ENCODE measurements at regions not wholly inside any gene's neighbourhood (a gene's known extent, or its start where the extent isn't known, plus 50 kb on each side); places are given as distances from the start of the nearest gene placed in this dataset.

DNA sequence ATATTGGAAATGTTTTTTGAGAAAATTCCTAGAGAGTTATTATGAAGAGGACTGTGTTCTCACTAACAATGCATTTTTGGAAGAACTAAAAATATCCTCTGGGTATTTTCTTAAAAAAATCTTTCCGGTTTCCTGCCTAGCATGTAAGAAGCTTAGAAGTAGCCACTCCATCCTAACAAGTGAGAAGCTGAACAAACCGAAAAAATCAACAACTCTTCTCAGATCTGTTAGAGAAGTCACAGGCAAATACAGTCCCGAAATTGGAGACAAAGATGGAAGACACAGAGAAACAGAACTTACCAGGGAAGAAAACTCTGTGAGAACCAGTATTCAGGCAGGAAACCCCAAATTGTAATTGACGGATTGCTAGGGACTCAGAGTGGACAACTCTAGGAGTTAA is 173.0 kb downstream of the KLF12 start:
- H3K4me1 ChIP-seq (ENCODE audit: control insufficient read depth, insufficient read depth, low read length): peaks cover 10% of the 10 kb centered on the region
- H3K27me3 ChIP-seq (ENCODE audit: control insufficient read depth, insufficient read depth, low read length): no peaks in the 10 kb centered on the region
- H3K4me2 ChIP-seq (ENCODE audit: low read length): no peak overlapping the region
- no peak overlapping the region for H3K4me3 ChIP-seq (ENCODE audit: low read length)
- H3K9me3 ChIP-seq (replicated peaks; ENCODE audit: low read length): no peaks in the 10 kb centered on the region
- H3K36me3 ChIP-seq (ENCODE audit: insufficient read depth, low read length): no peaks in the 10 kb centered on the region
- no peak overlapping the region for H3K9ac ChIP-seq (ENCODE audit: low read depth, low read length)

DNA sequence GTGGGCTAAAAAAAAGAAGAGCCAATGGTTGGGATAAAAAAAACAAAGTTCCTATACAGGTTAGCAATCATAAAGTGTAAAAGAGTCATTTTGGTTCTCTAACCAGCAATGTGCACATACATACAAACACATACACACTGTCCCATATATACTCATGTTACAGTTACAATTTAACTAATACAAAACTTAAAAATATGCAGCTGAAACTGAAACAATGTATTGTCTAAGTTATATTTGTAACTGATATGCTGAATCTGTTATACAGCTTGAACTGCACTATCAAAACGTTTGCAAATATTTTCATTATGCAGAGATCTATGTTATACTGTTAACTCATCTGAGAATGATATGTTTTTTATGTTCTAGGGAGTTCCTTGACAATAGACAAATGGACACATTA is 173.7 kb downstream of the KLF12 start:
- Histone ChIP-seq H3K4me1 (ENCODE audit: control insufficient read depth, insufficient read depth, low read length) (peaks cover 16% of the 10 kb centered on the region), H3K9me3 (replicated peaks; ENCODE audit: low read length) (no peaks in the 10 kb centered on the region), H3K36me3 (ENCODE audit: insufficient read depth, low read length) (no peaks in the 10 kb centered on the region), H3K4me2 (ENCODE audit: low read length) (no peak overlapping the region), H3K9ac (ENCODE audit: low read depth, low read length) (no peak overlapping the region), H3K27me3 (ENCODE audit: control insufficient read depth, insufficient read depth, low read length) (no peaks in the 10 kb centered on the region), H3K4me3 (ENCODE audit: low read length) (no peak overlapping the region)

DNA sequence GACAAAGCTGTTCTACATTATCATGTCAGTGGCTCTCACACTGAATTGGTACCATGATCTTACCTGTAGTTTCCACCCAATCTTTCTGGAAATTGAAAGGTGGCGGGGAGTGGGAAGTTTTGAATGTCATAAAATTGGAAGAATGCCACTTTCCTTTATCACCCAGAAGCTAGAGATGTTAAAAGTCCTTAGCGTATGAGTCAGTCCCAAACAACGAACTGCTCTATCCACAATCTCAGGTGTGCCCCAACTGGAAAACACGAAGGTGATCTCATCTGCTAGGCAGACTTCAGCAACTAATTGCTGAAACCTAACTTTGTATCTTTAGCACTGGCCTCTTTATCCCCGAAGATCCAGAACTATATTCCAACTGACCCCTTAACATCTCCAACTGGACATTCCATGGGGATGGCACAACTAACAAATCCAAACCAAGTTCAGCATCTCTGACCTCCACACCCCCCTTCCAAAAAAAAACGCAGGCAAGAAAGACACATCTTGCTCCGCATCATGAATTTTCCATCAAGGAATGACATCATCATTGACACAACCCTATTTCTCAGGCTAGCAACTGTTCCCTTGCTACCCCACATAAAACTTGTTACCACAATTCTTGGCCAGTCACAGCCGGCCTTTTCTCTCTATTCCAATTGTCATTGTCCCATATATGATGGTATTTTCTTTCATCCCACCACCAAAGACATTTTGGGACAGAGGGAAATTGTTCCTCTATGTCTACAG is 175.4 kb downstream of the KLF12 start:
- Histone ChIP-seq H3K36me3 (ENCODE audit: insufficient read depth, low read length) (no peaks in the 10 kb centered on the region), H3K4me2 (ENCODE audit: low read length) (no peak overlapping the region), H3K27me3 (ENCODE audit: control insufficient read depth, insufficient read depth, low read length) (no peaks in the 10 kb centered on the region)

DNA sequence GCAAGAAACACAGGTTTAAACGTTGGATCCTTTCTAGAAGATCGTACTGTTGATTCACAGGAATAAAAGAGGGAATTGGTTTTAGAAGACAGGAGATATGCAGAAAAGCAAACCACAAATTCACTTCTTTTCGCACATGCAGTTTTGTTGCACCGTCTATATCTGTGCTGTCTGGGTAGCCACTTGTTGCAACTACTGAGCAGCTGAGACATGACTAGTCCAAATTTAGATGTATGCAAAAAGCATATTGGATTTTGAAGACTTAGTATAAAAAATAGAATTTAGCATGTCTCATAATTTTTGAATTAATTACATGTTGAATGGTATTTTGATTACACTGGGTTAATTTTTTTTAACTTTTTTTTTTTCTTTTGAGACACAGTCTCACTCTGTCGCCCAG is 176.3 kb downstream of the KLF12 start:
- no peaks in the 10 kb centered on the region for H3K27me3 ChIP-seq (ENCODE audit: control insufficient read depth, insufficient read depth, low read length)
- H3K9me3 ChIP-seq (replicated peaks; ENCODE audit: low read length): no peaks in the 10 kb centered on the region
- peaks cover 19% of the 10 kb centered on the region for H3K4me1 ChIP-seq (ENCODE audit: control insufficient read depth, insufficient read depth, low read length)
- no peak overlapping the region for H3K9ac ChIP-seq (ENCODE audit: low read depth, low read length)
- no peaks in the 10 kb centered on the region for H3K36me3 ChIP-seq (ENCODE audit: insufficient read depth, low read length)
- no peak overlapping the region for H3K4me2 ChIP-seq (ENCODE audit: low read length)
- H3K4me3 ChIP-seq (ENCODE audit: low read length): no peak overlapping the region

More for the DNA sequence above, 175.4 kb downstream of the KLF12 start:
- no peaks in the 10 kb centered on the region for H3K9me3 ChIP-seq (replicated peaks; ENCODE audit: low read length)
- peaks cover 17% of the 10 kb centered on the region for H3K4me1 ChIP-seq (ENCODE audit: control insufficient read depth, insufficient read depth, low read length)
- H3K4me3 ChIP-seq (ENCODE audit: low read length): no peak overlapping the region
- no peak overlapping the region for H3K9ac ChIP-seq (ENCODE audit: low read depth, low read length)

DNA sequence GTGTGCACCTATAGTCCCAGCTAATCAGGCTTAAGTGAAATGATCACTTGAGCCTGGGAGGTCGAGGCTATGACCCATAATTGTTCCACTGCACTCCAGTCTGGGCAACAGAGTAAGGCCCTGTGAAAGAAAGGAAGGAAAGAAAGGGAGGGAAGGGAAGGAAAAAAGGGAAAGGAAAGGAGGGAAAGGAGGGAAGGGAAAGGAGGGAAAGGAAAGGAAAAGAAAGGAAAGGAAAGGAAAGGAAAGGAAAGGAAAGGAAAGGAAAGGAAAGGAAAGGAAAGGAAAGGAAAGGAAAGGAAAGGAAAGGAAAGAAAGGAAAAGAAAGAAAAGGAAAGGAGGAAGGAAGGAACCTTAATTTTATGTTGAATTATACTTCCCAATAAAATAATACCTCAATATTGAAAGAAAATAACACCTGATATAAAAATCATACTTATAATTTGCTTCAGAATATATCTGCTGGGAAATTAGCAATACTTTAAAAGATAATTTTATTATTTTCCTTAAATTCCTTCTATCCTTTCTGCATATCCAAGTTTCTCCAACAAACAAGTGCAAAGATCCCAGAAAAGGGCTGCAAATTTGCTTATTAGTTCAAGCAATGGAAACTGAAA is 177.3 kb downstream of the KLF12 start:
- H3K4me3 ChIP-seq (ENCODE audit: low read length): no peak overlapping the region
- peaks cover 24% of the 10 kb centered on the region for H3K4me1 ChIP-seq (ENCODE audit: control insufficient read depth, insufficient read depth, low read length)
- H3K9me3 ChIP-seq (replicated peaks; ENCODE audit: low read length): no peaks in the 10 kb centered on the region
- no peak overlapping the region for H3K4me2 ChIP-seq (ENCODE audit: low read length)
- H3K27me3 ChIP-seq (ENCODE audit: control insufficient read depth, insufficient read depth, low read length): no peaks in the 10 kb centered on the region
- H3K36me3 ChIP-seq (ENCODE audit: insufficient read depth, low read length): no peaks in the 10 kb centered on the region
- no peak overlapping the region for H3K9ac ChIP-seq (ENCODE audit: low read depth, low read length)

DNA sequence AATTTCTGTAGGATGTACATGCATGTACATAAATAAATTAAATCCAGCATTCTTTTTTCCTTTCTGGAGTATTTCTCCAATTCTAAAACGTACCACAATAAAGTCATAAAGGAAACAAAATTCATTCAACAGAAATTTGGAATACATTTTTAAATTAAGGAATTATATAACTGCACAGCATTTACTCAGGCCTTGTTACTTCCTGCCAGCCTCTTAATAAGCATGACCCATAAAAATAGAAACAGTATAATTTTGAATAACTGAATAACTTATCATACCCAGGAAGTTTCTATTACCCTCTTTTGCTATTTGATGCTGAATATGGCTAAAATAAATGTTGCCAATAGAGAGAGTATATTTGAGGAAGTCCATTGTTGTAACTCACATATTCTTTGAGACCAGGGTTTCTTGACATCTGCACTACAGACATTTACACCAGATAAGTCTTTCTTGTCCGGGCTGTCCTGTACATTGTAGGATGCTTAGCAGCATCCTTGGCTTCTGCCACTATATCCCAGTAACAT is 178.2 kb downstream of the KLF12 start:
- no peak overlapping the region for H3K4me2 ChIP-seq (ENCODE audit: low read length)
- no peak overlapping the region for H3K9ac ChIP-seq (ENCODE audit: low read depth, low read length)
- no peak overlapping the region for H3K4me3 ChIP-seq (ENCODE audit: low read length)
- H3K9me3 ChIP-seq (replicated peaks; ENCODE audit: low read length): no peaks in the 10 kb centered on the region
- H3K4me1 ChIP-seq (ENCODE audit: control insufficient read depth, insufficient read depth, low read length): peaks cover 20% of the 10 kb centered on the region
- H3K36me3 ChIP-seq (ENCODE audit: insufficient read depth, low read length): no peaks in the 10 kb centered on the region
- no peaks in the 10 kb centered on the region for H3K27me3 ChIP-seq (ENCODE audit: control insufficient read depth, insufficient read depth, low read length)

DNA sequence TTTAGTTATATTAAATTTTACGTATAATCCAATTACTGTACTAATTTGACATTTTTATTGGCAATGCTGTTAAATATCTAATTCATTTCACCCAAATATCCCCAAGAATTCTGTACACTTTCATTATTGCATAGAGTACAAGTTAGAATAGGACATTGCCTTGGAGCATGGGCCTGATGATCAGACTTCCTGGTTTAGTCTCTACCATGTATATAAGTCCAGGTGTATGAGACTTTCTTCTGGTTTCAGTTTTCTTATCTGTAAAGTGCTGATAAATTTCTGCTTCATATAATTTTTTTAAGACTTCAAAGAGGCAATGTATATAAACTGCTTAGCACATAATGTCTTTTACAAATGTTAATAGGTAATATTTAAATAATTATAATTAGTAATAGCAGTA is 179.4 kb downstream of the KLF12 start:
- Histone ChIP-seq H3K9ac (ENCODE audit: low read depth, low read length) (no peak overlapping the region), H3K4me2 (ENCODE audit: low read length) (no peak overlapping the region), H3K9me3 (replicated peaks; ENCODE audit: low read length) (no peaks in the 10 kb centered on the region), H3K4me3 (ENCODE audit: low read length) (no peak overlapping the region), H3K27me3 (ENCODE audit: control insufficient read depth, insufficient read depth, low read length) (no peaks in the 10 kb centered on the region), H3K36me3 (ENCODE audit: insufficient read depth, low read length) (no peaks in the 10 kb centered on the region), H3K4me1 (ENCODE audit: control insufficient read depth, insufficient read depth, low read length) (peaks cover 18% of the 10 kb centered on the region)

DNA sequence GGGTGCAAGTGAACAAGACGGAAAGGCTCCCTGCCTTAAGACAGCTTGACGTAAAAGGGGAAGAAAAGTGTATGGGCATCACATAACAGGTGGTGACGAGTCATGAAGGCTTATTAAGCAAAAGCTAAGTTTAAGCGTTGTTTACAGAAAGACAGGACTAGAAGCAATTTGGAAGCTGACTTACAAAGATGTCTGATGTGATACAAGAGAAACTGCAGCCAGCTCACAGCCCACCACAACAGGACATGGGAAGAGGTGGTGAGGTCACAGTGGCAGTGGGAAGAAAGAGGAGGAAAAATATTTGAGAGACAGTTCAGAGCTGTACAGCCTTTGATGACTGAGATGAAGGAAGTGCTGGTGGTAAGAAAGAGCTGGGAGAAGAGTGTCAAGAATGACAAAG is 181.6 kb downstream of the KLF12 start:
- no peak overlapping the region for H3K9ac ChIP-seq (ENCODE audit: low read depth, low read length)
- H3K4me3 ChIP-seq (ENCODE audit: low read length): no peak overlapping the region
- H3K36me3 ChIP-seq (ENCODE audit: insufficient read depth, low read length): no peaks in the 10 kb centered on the region
- H3K27me3 ChIP-seq (ENCODE audit: control insufficient read depth, insufficient read depth, low read length): no peaks in the 10 kb centered on the region
- H3K4me1 ChIP-seq (ENCODE audit: control insufficient read depth, insufficient read depth, low read length): peaks cover 18% of the 10 kb centered on the region
- H3K9me3 ChIP-seq (replicated peaks; ENCODE audit: low read length): no peaks in the 10 kb centered on the region
- no peak overlapping the region for H3K4me2 ChIP-seq (ENCODE audit: low read length)

DNA sequence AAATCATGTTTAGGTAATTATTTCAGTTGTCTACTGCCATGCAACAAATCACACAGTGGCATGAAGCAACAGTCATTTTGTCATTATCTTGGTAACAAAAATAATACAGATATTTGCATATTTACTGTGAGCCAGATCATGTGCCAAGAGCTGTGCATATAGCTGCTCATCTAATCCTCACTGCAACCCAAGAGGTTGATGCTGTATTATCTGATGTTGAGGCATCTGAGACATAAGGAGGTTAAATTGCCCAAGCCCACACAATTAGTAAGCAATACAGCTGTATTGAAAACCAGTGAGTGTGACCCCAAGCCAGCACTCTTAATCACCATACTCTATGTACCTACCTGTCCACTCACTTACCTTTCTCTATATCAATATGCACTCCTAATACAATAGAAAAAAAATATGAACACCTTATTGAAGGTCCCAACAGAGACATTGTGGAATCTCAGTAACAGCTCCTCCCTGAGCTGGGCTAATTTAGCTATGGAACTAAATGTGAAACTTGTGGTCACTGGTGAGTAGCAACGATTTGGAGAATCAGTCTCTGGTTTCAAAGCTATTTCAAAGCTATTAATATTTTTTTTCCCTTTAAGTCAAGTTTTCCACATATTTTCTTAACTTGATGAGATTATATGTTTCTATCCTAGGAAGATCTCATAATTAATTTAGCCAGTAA is 185.2 kb downstream of the KLF12 start:
- H3K27me3 ChIP-seq (ENCODE audit: control insufficient read depth, insufficient read depth, low read length): no peaks in the 10 kb centered on the region
- H3K9me3 ChIP-seq (replicated peaks; ENCODE audit: low read length): no peaks in the 10 kb centered on the region
- H3K9ac ChIP-seq (ENCODE audit: low read depth, low read length): no peak overlapping the region
- H3K4me3 ChIP-seq (ENCODE audit: low read length): no peak overlapping the region
- H3K4me1 ChIP-seq (ENCODE audit: control insufficient read depth, insufficient read depth, low read length): peaks cover 16% of the 10 kb centered on the region
- H3K36me3 ChIP-seq (ENCODE audit: insufficient read depth, low read length): no peaks in the 10 kb centered on the region
- no peak overlapping the region for H3K4me2 ChIP-seq (ENCODE audit: low read length)

DNA sequence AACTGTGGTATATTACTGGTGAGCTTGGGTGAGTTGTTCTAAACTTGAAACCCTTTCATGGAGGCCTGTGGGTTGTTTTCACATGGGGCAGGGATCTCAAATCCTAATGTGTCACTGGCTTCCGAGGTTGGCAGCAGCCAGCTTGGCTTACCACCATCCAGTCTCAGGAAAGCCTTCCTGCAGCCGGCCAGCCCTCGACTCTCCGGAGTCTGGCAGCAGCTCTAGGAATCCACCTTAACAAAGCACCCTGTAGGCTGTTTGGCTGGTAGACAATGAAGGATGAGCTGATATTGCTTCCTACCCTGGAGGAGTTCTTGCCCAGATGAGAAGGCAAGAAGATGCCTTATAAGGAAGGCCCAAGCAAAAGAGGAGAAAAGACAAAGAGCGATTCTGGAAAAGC is 188.3 kb downstream of the KLF12 start:
- no peaks in the 10 kb centered on the region for H3K27me3 ChIP-seq (ENCODE audit: control insufficient read depth, insufficient read depth, low read length)
- no peak overlapping the region for H3K4me3 ChIP-seq (ENCODE audit: low read length)
- H3K36me3 ChIP-seq (ENCODE audit: insufficient read depth, low read length): peaks cover 5% of the 10 kb centered on the region
- H3K4me2 ChIP-seq (ENCODE audit: low read length): no peak overlapping the region
- peaks cover 9% of the 10 kb centered on the region for H3K4me1 ChIP-seq (ENCODE audit: control insufficient read depth, insufficient read depth, low read length)
- H3K9me3 ChIP-seq (replicated peaks; ENCODE audit: low read length): no peaks in the 10 kb centered on the region
- H3K9ac ChIP-seq (ENCODE audit: low read depth, low read length): no peak overlapping the region

DNA sequence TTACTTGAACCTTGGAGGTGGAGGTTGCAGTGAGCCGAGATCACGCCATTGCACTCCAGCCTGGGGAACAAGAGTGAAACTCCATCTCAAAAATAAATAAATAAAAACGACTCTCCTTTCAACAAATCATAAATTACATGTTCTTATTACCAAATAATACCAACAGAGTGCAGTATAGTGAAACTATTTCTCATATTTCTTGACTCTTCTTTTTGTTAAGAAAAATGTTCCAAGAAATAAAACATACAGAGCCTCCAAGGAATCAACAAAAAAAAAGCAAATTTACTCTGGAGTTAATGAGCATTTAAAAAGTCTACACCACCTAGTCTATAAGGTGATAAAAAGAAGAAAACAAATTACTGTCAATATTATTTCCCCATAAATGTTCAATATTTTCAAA is 188.8 kb downstream of the KLF12 start:
- H3K9ac ChIP-seq (ENCODE audit: low read depth, low read length): no peak overlapping the region
- H3K4me1 ChIP-seq (ENCODE audit: control insufficient read depth, insufficient read depth, low read length): peaks cover 9% of the 10 kb centered on the region
- H3K9me3 ChIP-seq (replicated peaks; ENCODE audit: low read length): no peaks in the 10 kb centered on the region
- H3K36me3 ChIP-seq (ENCODE audit: insufficient read depth, low read length): peaks cover 6% of the 10 kb centered on the region
- H3K4me3 ChIP-seq (ENCODE audit: low read length): no peak overlapping the region
- H3K4me2 ChIP-seq (ENCODE audit: low read length): no peak overlapping the region
- no peaks in the 10 kb centered on the region for H3K27me3 ChIP-seq (ENCODE audit: control insufficient read depth, insufficient read depth, low read length)

Measured in skeletal muscle satellite cell (primary cell).